GM21381 (cell line): ENCODE measurements at regions not wholly inside any gene's neighbourhood (a gene's known extent, or its start where the extent isn't known, plus 50 kb on each side); places are given as distances from the start of the nearest gene placed in this dataset.
"Not testable (repeated sequence)": the region's sequence is repeated elsewhere in the genome, so short reads cannot be mapped to it uniquely, and the experiment has no call there.

ENCODE experiments used
- ATAC-seq: cut with Tn5 transposase; IDR thresholded peaks from one replicate; pipeline ENCODE4 v1.9.1; 2021; ENCODE audit warnings: mild to moderate bottlenecking, moderate library complexity; ENCODE audit not compliant: unreplicated experiment

- ATAC-seq = no peak
These were observed 92.0 kb downstream of the RFLNA start for GRCh38 chr12:124386661-124387527.

GRCh38 chr12:124386059-124386458 lies 91.2 kb downstream of the RFLNA start:
- no peak for ATAC-seq

GRCh38 chr12:124385219-124385969 lies 90.5 kb downstream of the RFLNA start:
- no peak for ATAC-seq

GRCh38 chr12:124384299-124384894 lies 89.5 kb downstream of the RFLNA start:
- ATAC-seq = no peak

DNA sequence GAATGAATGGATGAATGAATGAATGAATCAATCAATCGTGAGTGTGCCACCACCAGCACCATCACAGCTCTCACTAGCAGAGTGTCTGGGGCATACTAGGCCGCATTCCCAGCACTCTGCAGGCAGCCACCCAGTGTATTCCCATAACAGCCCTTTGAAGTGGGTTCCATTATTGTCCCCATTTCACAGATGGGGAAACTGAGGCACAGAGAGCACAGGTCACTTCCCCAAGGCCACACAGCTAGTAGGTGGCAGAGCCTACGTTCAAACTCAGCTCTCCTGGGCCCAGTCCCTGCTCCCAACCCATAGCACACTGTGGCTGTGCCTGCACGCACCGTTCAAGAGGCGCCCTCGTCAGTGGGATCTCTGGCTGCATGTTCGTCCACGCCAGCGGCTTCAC lies 88.1 kb downstream of the RFLNA start:
- no peak for ATAC-seq

DNA sequence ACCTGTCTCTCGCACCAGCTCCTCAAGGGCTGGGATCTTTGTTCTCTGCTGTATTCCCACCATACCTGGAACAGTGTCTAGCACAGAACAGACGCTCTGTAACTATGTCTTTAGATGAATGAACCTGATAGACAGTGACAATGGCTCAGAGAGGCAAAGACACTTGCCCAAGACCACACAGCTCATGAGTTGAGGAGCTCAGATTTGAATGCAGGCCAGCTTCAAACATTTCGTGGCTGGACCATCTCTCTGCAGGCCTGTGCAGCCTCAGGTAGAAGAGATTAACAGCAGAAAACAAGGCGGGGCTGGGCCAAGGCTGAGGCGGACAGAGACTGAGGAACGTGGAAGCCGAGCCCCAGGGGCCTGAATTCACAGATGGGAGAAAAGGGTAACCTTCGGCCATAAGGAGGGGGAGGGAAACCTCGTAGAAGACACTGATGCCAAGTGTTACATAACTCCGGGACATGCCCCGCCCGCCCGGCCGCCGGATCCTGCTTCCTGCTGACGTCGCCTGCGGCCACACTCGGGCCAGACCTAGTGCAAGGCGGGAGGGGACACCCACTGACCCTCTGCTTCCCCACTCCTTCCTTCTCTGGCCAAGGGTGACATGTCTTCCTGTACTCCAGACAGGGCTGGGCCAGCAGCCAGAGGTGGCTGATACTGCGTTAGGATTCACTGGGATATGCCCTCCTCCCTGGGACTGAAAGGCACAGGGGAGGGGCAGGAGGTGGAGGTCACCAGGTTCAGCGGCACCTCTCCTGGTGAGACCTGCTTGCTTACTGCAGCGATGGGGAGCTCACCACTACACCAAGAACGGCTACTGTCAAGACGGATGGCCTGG lies 86.8 kb downstream of the RFLNA start:
- ATAC-seq = no peak

DNA sequence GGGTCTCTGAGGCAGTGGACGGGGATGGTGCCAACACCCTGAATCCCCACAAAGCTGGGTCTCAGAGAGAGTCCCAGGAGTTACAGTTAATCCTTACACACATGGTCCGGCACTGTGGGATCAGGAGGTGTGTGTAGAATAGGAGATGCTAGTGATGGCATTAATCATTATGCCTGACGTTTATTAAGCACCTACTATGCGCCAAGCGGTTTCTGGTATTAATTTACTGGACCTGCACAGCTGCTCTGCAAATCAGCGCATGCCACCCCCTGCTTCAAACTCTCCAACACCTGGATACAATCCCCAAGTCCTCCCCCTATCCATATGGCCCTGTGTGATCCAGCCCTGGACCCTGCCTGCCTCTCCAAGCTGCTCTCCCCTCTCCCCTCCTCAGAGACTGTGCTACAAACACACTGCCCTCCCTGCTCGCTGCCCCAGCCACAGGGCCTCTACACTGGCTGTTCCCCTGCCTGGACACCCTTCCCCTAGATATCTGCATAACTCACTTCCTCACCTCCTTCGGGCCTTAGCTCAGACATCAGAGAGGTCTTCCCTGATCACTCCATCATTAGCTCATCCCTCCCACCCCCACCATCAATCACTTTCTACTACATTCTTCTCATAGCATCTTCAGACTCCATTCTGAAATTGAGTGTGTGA lies 86.0 kb downstream of the RFLNA start:
- no peak for ATAC-seq

DNA sequence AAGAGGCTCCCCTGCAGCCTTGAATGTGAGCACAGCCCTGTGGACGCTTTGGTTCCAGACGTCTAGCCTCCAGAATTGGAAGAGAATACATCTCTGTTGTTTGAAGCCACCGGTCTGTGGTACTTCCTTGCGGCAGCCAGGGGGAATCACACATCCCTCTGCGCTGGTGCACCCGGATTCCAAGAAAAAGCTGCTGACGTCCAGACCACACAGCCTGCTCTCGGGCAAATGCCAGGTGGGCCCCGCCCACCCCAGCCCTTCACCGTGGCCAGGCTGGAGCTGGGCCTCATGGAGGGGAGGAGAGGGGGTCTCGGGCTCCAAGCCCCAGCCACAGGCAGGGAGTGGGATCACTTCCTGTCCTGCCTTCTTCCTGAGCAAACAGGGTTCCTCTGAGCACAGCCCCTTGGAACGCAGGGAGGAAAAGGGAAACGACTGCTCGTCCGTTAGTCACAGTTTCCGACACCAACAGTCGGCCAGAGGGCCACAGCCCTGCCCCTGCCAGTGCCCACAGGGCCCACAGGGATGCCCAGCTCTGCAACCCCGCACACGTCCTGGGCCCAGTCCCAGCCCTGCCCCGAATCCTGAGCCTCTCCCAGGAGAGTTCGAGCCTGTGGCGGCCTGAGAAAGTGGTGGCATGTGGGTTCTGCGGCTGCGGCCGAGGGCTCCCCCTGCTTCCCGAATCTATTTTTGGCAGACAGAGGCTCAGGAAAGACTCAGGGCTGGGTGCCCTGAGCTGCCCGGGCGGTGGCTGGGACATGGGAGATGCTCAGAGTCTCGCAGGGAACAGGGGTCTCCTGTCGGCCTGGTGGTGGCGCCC lies 85.3 kb downstream of the RFLNA start:
- no peak for ATAC-seq

DNA sequence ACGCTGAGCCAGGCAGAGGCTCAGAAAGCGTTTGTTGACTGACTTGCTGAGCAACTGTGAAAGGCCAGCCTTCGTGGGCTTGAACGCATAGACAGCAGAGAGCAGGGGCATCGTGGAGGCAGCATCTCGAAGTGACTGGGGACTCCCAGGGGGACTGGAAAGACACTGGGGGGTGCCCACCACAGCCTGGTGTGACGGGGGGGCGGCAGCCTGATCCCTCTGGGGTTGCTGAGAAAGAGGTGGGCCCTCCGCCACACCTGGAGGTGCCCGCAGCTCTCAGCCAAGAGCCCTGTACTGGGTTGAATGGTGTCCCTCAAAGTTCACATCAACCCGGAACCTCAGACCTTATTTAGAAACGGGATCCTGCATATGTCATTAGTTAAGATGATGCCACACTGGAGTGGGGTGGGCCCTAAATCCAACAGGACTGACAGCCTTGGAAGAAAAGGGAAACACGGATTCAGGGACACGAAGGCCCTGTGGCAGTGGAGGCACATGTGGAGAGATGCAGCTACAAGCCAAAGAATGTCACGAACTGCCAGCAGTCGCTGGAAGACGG lies 84.6 kb downstream of the RFLNA start:
- no peak for ATAC-seq

GRCh38 chr12:124378926-124379325 lies 84.0 kb downstream of the RFLNA start:
- ATAC-seq = no peak

DNA sequence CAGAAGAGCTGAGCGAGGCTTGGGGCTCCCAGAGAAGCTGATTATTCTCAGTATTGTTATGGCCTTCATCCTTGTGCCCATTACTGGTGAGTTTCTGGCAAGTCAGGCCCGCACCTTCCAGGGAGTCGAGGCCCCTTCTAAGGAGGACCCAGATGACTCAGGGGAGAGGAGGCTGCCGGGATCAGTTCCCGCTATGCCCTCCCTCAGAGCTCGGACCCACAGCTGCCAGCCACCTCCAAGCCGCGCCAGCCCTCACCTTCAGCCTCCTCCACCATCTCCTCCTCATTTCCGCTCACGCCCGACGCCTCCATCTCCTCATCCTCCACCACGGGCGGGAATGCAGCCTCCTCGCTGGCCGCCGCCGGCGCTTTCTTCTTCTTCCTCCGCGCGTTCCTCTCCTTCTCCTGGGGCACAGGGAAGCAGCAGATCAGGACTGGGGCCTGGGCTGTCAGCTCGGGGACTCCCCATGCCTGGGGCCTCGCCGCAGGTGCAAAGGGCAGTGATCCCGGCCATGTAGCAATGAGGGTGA lies 83.2 kb downstream of the RFLNA start:
- ATAC-seq = no peak

DNA sequence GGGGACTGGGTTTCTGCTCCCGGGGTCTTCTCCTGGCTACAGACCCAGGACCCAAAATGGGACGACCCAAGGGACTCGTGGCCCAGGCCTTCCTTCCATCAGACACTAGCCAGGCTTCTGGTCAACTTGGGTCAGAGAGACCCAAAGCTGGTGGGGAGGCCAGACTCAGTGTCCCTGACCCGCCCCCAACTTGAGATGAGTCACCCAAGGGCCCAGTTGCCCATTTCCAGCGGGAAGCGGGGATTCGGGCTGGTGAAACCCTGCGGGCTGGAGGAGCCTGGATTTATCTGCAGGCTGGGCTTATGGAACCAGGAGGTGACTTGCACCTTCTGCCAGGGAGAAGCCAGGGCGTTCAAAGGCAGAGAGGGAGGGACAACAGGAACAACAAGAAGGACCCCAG lies 81.5 kb downstream of the RFLNA start:
- ATAC-seq = no peak

GRCh38 chr12:124375789-124376175 lies 80.9 kb downstream of the RFLNA start:
- no peak for ATAC-seq

- ATAC-seq = no peak
These were observed 80.4 kb downstream of the RFLNA start for GRCh38 chr12:124375141-124375788.

GRCh38 chr12:124374567-124374966 lies 79.7 kb downstream of the RFLNA start:
- ATAC-seq = no peak

DNA sequence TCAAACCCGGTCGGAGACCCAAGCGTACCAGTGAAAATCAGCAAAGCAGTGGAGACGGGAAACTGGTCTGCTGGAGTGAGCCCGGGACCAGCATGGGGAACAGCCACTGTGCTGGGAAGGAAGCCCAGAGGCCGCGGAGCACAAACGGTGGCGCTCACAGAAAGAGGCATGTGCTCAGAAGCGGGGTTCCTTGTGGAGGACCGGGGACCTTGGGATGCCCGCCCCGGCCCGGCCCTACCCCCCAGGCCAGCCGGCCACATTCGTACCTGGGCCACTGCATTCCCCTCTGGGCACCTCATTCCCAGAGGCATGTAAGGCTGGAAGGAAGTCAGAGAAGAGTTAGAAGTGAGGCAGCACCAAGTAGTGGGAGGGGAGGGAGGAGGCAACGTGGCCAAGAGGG lies 79.3 kb downstream of the RFLNA start:
- ATAC-seq = no peak

DNA sequence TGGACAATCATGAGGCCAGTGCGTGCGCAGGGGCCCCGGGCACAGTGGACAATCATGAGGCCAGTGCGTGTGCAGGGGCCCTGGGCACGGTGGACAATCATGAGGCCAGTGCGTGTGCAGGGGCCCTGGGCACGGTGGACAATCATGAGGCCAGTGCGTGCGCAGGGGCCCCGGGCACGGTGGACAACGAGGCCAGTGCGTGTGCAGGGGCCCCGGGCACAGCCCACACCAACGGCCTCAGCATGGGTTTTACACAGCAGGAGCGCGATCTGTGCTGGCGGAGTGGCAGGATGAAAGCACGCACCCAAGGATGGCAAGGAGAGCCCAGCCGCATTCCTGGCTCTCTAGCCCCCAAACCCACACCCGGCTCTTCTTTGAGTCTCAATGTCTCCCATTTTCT lies 78.8 kb downstream of the RFLNA start:
- not testable (repeated sequence) for ATAC-seq

DNA sequence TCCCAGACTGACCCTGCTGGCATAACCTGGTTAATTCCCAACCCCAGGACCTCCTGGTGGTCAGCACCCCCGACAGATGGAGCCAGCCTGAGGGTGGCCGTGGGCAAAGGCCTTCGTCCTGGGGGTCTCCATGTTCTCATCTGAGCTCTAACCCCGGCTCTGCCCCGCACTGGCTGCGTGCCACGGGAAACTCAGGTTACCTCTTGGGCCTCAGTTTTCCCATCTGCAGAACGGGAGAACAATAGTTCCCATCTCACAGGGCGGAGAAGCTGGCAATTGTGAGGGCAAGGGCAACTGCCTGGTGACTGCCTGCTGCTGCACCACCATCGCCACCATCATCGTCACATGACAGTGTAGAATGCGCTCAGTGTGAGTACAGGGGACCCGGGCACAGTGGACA lies 77.9 kb downstream of the RFLNA start:
- no peak for ATAC-seq
